Fibroblast of lung (primary cell): ENCODE measurements at regions not wholly inside any gene's neighbourhood (a gene's known extent, or its start where the extent isn't known, plus 50 kb on each side); places are given as distances from the start of the nearest gene placed in this dataset.

Experiments
- CTCF ChIP-seq, 2 donors: IDR thresholded peaks in 1 of 2; conservative IDR thresholded peaks in 1 of 2; 1 replicate in 1 of 2; 2 replicates in 1 of 2; pipeline ENCODE4 v1.5.1; 2011 to 2012; ENCODE audit warnings: low read length in 2 of 2, control low read depth in 1 of 2, inconsistent platforms in 1 of 2, low read depth in 1 of 2, mild to moderate bottlenecking in 1 of 2
- EZH2 ChIP-seq: IDR thresholded peaks from 2 replicates; pipeline ENCODE4 v1.5.1; 2012; ENCODE audit warnings: low read length, control low read depth, mild to moderate bottlenecking; ENCODE audit errors: missing control alignments

GRCh38 chrX:20394451-20394850 lies 127.7 kb upstream of the RPS6KA3 start:
- TF ChIP-seq CTCF (conservative IDR thresholded peaks at IDR 0.05 in 1 of 2, IDR thresholded peaks at IDR 0.05 in 1 of 2; ENCODE audit: low read depth in 1 of 2, low read length in 2 of 2) (no peak), EZH2 (no peak)
